Kidney (tissue), 13 donors: ENCODE measurements at regions not wholly inside any gene's neighbourhood (a gene's known extent, or its start where the extent isn't known, plus 50 kb on each side); places are given as distances from the start of the nearest gene placed in this dataset.
A peak's percentile ranks its signal among the peaks of the same experiment; 100 is the strongest.

ENCODE experiments used
- DNase-seq, 5 donors: peaks; one replicate each; pipeline ENCODE4 v3.0.0-alpha.2; 2013 to 2020
- FAIRE-seq: peaks from 2 replicates; lab custom pipeline; 2012; peaks lifted over from hg19 to GRCh38; lab: Jason Lieb, UNC
- H3K27ac ChIP-seq, 2 donors: one replicate each; pipeline ENCODE4 v1.7.0; 2013; ENCODE audit warnings: low read depth in 2 of 2, low read length in 2 of 2, inconsistent platforms in 1 of 2
- H3K27me3 ChIP-seq: one replicate; pipeline ENCODE4 v1.7.1; 2013; ENCODE audit warnings: low read length, inconsistent platforms; ENCODE audit not compliant: control insufficient read depth, insufficient read depth
- H3K36me3 ChIP-seq, 3 donors: one replicate each; pipeline versions ENCODE4 v1.7.0 to v1.7.1; 2013; ENCODE audit warnings: low read length in 3 of 3, control low read depth in 1 of 3, inconsistent platforms in 1 of 3; ENCODE audit not compliant: insufficient read depth in 3 of 3, control insufficient read depth in 2 of 3
- H3K4me1 ChIP-seq, 3 donors: one replicate each; pipeline versions ENCODE4 v1.7.0 to v1.7.1; 2013; ENCODE audit warnings: low read length in 3 of 3, inconsistent platforms in 1 of 3, low read depth in 1 of 3; ENCODE audit not compliant: control insufficient read depth in 2 of 3, insufficient read depth in 2 of 3
- H3K4me3 ChIP-seq, 3 donors: one replicate each; pipeline versions ENCODE4 v1.7.0 to v1.8.1; 2013; ENCODE audit warnings: low read length in 3 of 3, control low read depth in 1 of 3, inconsistent platforms in 1 of 3
- H3K9ac ChIP-seq, 3 donors: one replicate each; pipeline versions ENCODE4 v1.7.0 to v1.7.1; 2013; ENCODE audit warnings: low read length in 3 of 3, control low read depth in 1 of 3, inconsistent platforms in 1 of 3
- H3K9me3 ChIP-seq, 3 donors: one replicate each; pipeline versions ENCODE4 v1.7.0 to v1.7.1; 2013; ENCODE audit warnings: low read length in 3 of 3, control low read depth in 1 of 3, inconsistent platforms in 1 of 3; ENCODE audit not compliant: control insufficient read depth in 2 of 3, insufficient read depth in 1 of 3
- intact Hi-C: fragments of 100-400 bp; cut with DNase I; formaldehyde crosslinking; loops from one replicate; pipeline ENCODE4 v1.11.1; 2022
- TF ChIP-seq, protein P1 (sequence below): IDR thresholded peaks from 3 replicates; pipeline ENCODE4 v1.5.1; 2012; ENCODE audit warnings: mild to moderate bottlenecking, moderate library complexity, borderline replicate concordance; ENCODE audit not compliant: insufficient read depth; ENCODE audit errors: extremely low read depth
- donor health status: control.
- donor health status: control.
- donor health status: control.
- donor health status: control.
- donor health status: control.
- donor health status: DM: yes; HTN: yes; CAD: no.
- donor health status: Normal renal cell carcinoma (clear cell type).

- intact Hi-C loops, result no loop called here
- Histone ChIP-seq H3K4me3 (no peak overlapping the region), H3K9ac (no peak overlapping the region), H3K27me3 (no peaks in the 10 kb centered on the region), H3K27ac (no peak overlapping the region), H3K4me1 (no peaks in the 10 kb centered on the region), H3K36me3 (no peaks in the 10 kb centered on the region), H3K9me3 (no peaks in the 10 kb centered on the region)
- no peak for FAIRE-seq
- TF ChIP-seq, protein P1, sequence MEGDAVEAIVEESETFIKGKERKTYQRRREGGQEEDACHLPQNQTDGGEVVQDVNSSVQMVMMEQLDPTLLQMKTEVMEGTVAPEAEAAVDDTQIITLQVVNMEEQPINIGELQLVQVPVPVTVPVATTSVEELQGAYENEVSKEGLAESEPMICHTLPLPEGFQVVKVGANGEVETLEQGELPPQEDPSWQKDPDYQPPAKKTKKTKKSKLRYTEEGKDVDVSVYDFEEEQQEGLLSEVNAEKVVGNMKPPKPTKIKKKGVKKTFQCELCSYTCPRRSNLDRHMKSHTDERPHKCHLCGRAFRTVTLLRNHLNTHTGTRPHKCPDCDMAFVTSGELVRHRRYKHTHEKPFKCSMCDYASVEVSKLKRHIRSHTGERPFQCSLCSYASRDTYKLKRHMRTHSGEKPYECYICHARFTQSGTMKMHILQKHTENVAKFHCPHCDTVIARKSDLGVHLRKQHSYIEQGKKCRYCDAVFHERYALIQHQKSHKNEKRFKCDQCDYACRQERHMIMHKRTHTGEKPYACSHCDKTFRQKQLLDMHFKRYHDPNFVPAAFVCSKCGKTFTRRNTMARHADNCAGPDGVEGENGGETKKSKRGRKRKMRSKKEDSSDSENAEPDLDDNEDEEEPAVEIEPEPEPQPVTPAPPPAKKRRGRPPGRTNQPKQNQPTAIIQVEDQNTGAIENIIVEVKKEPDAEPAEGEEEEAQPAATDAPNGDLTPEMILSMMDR, result no peak
- DNase-seq, result no peak
Observed at GRCh38 chr7:51757960-51758359, 441.4 kb upstream of the COBL start.

DNA sequence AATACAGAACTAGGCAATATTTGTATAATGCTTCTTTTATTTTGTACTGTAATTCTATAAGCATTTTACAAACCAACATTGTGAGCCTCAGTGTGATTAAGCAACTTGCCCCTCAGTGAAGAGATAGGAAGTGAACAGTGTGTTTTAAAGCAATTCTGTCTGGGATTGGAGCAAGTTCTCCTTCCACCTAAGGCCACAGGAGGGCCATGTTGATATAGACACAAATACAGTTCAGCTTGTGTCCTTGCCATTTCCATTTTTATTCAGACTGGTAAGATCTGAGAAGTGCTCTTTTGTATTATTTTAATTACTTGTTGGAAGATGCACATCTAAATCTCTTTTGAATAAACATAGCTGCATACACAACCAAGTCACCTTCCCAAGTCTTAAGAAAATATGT is 416.3 kb upstream of the COBL start:
- TF ChIP-seq, protein P1, result no peak
- Histone ChIP-seq H3K27me3 (no peaks in the 10 kb centered on the region), H3K36me3 (no peaks in the 10 kb centered on the region), H3K4me3 (no peak overlapping the region), H3K9me3 (peaks cover 0 to 4% (median 0%) of the 10 kb centered on the region in 3 donors), H3K9ac (no peak overlapping the region), H3K4me1 (no peaks in the 10 kb centered on the region), H3K27ac (no peak overlapping the region)
- peak in 2 of 5 donors; percentile 0 to 11 for DNase-seq
- intact Hi-C loops, result no loop called here
- no peak for FAIRE-seq

- intact Hi-C loops, result no loop called here
- H3K27me3 ChIP-seq, result no peaks in the 10 kb centered on the region
- H3K9ac ChIP-seq, result no peak overlapping the region
- no peaks in the 10 kb centered on the region for H3K4me1 ChIP-seq
- FAIRE-seq (no peak), DNase-seq (no peak)
- TF ChIP-seq, protein P1, result no peak
- no peak overlapping the region for H3K4me3 ChIP-seq
- peaks cover 0 to 4% (median 0%) of the 10 kb centered on the region in 3 donors for H3K9me3 ChIP-seq
- no peak overlapping the region for H3K27ac ChIP-seq
- no peaks in the 10 kb centered on the region for H3K36me3 ChIP-seq
Observed at GRCh38 chr7:51732116-51732515, 415.5 kb upstream of the COBL start.

DNA sequence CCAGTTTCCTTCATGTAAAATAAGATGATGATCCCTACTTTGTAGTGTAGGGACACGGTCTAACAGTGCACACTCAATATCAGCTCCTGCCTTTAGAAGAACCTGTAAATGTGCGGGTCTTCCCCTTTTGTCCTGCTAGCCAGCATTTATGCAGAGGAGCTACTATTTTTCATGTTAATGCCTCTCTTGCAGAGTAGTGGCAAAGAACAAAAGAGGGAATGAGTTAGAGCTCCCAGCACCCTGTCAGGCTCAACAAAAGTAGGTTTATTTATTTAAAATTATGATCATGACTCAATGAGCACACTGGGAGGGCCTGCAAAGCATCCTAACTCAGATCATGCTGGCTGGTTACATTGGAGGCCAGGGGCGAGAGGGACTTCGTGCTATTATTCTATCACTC is 414.5 kb upstream of the COBL start:
- no peak overlapping the region for H3K27ac ChIP-seq
- no peaks in the 10 kb centered on the region for H3K27me3 ChIP-seq
- peaks cover 0 to 4% (median 0%) of the 10 kb centered on the region in 3 donors for H3K9me3 ChIP-seq
- TF ChIP-seq, protein P1, result no peak
- FAIRE-seq, result no peak
- DNase-seq, result no peak
- intact Hi-C loops, result no loop called here
- no peaks in the 10 kb centered on the region for H3K4me1 ChIP-seq
- no peaks in the 10 kb centered on the region for H3K36me3 ChIP-seq
- no peak overlapping the region for H3K4me3 ChIP-seq
- H3K9ac ChIP-seq, result no peak overlapping the region
